T-helper 2 cell (primary cell): ENCODE measurements at regions not wholly inside any gene's neighbourhood (a gene's known extent, or its start where the extent isn't known, plus 50 kb on each side); places are given as distances from the start of the nearest gene placed in this dataset.

Experiments used
- DNase-seq, 5 experiments: peaks; one replicate each; pipeline versions ENCODE4 v3.0.0 to v3.0.0-alpha.2; 2012 to 2022

- no peak for DNase-seq
Observed at GRCh38 chr15:36301947-36302346, 277.5 kb upstream of the CDIN1 start.

DNA sequence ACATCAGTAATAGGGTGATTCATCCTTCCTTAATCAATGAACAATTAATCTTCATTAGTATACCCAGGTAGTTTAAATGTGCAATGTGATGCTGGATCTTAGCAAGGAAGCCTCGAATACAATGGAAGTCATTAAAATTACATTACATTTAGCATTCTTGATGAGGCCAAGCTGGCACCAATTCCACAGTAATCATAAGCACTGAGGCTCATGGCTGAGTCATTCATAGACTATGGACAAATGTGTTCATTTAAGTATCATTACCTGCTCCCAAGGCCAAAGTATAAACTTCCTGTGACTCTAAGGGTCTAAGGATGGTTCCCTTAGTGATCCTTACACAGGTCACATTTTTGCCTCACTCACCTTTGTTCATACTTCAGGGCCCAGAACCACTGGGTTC, 266.4 kb upstream of the CDIN1 start:
- no peak for DNase-seq

- DNase-seq: no peak
Observed at GRCh38 chr15:36313736-36314280, 265.6 kb upstream of the CDIN1 start.

- no peak for DNase-seq
Observed at GRCh38 chr15:36315649-36316048, 263.8 kb upstream of the CDIN1 start.

- DNase-seq: no peak
Observed at GRCh38 chr15:36323615-36324014, 255.8 kb upstream of the CDIN1 start.

- DNase-seq: no peak
Observed at GRCh38 chr15:36325206-36325605, 254.2 kb upstream of the CDIN1 start.

- DNase-seq: no peak
Observed at GRCh38 chr15:36329592-36329991, 249.8 kb upstream of the CDIN1 start.

DNA sequence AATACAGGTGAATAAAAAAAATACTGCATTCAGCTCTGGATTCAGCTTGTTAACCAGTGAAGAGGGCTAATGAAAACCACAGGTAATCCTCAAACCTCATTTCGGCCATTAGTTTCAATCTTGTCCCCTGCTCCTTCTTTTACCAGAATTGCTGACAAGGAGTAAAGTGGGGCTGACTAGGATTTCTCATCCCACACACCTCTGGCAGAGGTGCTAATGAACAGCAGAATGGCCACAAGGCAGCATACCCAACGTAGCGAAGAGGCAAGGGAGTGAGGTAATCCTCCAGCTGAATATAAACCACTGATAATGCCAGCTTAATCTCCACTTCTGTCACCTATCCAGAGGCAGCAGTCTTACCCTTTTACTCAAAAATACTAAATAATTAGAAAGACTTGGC, 248.8 kb upstream of the CDIN1 start:
- no peak for DNase-seq

GRCh38 chr15:36331531-36332275, 247.7 kb upstream of the CDIN1 start:
- no peak for DNase-seq

DNA sequence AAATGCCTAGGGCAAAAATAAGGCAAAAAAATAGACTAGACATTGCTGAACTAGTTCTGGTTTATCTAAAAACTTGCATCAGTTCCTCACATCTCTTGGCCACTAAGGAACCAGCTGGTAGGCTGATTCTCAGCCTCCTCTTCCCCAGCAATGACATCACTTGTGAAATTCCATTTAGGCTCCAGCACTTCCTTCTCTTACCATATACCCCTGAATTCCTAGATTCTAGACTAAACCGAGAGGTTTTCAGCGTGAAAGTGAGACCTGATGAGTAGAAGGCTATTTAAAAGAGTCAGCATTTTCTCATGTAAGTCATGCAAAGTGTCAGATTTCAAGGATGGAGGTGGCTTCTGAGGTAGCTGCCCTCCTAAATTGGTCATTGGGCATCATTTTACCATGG, 247.1 kb upstream of the CDIN1 start:
- DNase-seq: no peak

DNA sequence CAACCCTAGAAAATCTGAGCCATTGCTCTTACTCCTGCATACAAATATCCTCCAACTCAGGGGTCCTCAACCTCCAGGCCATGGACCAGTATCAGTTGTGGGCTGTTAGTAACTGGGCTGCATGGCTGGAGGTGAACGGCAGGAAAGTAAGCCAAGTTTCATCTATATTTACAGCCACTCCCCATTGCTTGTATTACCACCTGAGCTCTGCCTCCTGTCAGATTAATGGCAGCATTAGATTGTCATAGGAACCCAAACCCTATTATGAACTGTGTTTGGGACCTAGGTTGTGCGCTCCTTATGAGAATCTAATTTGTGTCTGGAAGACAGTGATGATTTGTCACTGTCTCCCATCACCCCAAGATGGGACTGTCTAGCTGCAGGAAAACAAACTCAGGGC, 246.5 kb upstream of the CDIN1 start:
- no peak for DNase-seq

DNA sequence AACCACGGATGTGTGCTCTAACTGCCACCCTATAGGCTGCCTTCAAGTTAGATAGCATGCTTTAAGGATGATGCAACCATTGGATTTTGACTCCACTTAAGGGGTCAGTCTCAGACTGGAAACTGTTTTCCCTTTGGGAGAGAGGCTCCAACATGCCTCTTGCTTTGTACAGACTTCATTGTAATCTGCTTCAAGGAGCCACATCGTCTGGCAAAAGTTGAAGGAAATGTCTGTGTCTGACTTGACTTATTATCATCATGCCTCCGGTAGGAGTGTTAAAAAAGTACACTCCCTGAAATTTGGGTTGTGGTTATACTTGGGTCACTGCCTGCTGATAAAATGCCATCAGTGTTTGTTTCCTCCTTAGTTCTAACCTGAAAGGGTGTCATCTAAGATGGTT, 245.4 kb upstream of the CDIN1 start:
- no peak for DNase-seq

DNA sequence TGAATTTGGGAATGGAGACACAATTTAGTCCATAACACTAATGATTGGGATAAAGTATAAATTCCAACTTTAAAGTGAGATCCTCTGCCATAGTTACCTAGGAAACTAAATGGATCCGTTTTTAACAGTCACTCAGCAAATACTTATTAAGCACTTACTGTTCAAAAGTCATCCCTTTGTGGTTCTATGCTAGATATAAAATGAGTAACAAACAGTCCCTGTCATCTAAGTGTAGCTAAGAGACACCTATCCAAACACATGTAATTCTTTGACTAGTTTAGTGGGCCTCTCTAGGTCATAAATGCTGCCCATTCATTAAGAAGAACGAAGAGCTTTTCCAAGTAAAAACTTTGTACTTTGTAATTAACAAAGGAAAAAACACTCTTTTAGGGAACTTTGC, 244.2 kb upstream of the CDIN1 start:
- DNase-seq: no peak

- no peak for DNase-seq
Observed at GRCh38 chr15:36335659-36336058, 243.8 kb upstream of the CDIN1 start.

- DNase-seq: no peak
Observed at GRCh38 chr15:36344887-36345286, 234.5 kb upstream of the CDIN1 start.

DNA sequence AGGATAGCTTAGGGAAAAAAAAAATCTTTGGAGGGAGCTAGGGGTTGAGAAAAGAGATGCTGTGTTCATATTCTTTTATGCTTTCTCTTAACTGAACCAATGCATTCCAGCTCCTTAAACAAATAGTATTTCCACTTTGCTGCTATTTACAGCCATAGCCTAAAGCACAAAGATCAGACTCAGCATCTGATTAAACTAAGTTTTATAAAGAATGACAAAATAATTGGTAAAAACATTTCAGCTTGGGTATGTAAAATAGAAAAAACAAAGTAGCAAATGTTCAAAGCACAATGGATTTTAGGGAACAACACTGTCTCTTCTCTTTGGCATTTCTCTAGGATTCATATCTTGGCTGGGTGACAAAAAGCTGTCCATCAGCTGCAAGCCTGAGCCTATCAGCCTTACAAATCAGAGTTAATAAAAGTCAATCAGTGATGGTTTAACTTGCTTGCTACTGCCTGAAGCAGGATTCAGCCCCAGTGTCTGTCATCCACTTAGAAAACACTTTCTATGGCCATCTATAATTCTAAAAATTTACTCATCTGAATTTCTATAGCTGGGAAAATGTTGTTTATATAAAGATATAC, 232.1 kb upstream of the CDIN1 start:
- no peak for DNase-seq

- no peak for DNase-seq
Observed at GRCh38 chr15:36356466-36356865, 223.0 kb upstream of the CDIN1 start.

DNA sequence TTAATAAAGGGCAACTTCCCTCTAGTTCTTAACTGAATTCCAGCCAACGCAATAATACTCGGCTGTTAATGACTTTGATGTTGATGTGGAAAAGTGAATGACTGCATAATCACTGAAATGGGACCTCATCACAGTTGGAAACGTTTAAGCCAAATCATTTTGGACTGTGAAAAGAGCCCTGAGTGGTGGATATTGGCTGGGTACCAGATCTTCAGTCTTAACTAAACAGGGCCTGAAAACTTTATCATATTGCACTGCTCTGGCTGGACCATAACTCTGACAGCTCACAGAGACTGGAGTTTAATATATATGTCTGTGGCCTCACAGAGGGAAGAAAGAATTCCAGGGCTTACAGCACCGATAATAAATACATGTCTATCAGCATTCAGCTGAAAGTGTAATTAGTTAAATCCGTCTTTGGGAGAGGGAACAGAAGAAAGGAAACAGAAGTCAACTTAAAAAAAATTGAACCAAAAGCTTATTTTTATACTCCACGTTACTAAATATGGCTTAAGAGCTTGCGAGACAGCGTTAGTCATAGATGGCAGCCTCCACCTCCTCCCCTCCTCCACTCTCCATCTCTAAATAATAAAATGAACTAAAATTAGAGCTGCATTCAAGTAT, 222.3 kb upstream of the CDIN1 start:
- no peak for DNase-seq

- no peak for DNase-seq
Observed at GRCh38 chr15:36358094-36358493, 221.3 kb upstream of the CDIN1 start.

DNA sequence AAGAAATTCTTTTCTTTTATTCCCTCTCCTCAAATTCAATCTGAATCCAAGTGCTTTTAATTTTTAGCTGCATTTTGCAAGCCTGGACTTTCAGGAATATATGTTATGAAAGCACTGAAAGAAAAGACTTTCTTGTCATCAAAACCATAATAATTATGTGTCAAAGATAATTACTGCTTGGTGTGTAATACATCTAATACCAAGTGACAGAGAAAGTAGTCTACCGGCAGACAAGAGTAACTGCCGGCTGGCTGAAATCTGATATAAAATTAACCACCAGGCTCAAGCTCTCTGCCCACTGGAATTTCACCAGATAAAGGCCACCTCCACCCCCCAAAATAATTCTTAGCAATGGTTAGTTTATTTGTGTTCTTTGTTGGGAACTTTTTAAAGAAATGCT, 220.9 kb upstream of the CDIN1 start:
- no peak for DNase-seq

DNA sequence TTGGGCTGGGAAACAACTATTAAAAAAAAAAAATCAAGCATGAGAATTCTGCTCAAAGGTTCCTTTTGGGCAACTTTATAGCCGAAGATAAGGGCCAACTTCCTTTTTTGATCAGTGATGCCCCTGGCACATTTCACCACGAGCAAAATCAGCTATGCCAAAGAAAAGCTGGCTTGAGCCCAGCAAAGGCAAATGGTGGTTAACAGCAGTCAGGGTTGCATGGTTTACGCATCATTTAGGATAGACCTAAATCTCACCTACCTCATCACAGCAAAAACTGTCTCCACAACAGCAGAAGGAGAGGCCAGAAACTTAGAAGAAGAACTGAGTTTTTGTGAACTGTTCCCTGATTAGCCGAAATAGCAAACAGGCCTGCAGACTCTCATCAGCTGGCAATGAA, 220.1 kb upstream of the CDIN1 start:
- no peak for DNase-seq

DNA sequence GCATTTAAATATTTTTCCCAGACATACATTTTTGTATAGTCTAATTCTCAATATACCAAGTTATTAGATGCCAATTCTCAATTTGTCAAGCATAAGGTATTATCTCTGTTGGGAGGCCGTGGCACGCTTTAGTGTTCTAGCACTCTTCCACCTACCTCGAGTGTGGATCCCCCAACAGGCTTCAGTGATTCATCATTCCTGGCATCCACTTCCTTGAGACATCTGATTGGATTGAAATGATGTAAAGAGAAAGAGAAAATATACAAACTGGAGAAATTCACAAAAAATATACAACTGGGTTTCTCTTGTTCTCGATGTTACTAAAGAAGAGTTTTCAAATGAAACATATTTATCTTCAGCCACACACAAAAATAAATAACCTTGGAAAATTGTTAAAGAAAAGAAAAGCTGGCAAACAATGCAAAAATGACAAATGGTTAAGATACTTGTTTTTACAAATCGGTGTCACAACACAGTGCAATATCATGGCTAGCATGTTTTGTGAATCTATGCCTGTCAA, 218.0 kb upstream of the CDIN1 start:
- no peak for DNase-seq

- DNase-seq: no peak
Observed at GRCh38 chr15:36362509-36362915, 216.9 kb upstream of the CDIN1 start.

DNA sequence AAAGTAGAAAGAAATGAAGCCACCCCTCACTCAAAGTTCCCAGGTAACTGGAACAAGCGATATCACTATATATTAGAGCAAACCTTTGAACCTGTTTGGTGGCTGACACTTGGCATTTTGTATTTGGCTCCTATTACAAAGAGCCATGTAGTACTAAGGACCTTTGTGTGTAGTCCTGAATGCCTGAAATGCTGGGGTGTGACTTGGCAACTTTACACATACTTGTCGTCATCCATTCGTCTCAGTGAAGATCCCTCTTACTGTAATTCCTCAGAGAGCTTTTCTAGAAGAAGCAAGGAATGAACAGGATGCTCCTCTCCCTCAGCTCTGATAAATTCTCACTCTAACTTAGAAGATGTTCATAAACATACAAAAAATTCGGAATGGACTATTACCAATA, 216.1 kb upstream of the CDIN1 start:
- no peak for DNase-seq
